GM23338 (cell line): ENCODE measurements at regions not wholly inside any gene's neighbourhood (a gene's known extent, or its start where the extent isn't known, plus 50 kb on each side); places are given as distances from the start of the nearest gene placed in this dataset.

Source experiments
- CREB1 ChIP-seq: fragments of 250-450 bp; sonication (Bioruptor Pico); IDR thresholded peaks from 2 replicates; pipeline ENCODE4 v1.5.0; 2020; ENCODE audit warnings: low read depth, mild to moderate bottlenecking, moderate library complexity
- CTCF ChIP-seq, 2 experiments: fragments of 200-600 bp in 1 of 2; sonication (generic) in 1 of 2; conservative IDR thresholded peaks; 2 replicates each; pipeline versions ENCODE4 v1.5.1 to v1.6.1; 2016 to 2017; ENCODE audit warnings: antibody characterized with exemption in 2 of 2, low read depth in 2 of 2, mild to moderate bottlenecking in 2 of 2, moderate library complexity in 1 of 2
- ETS1 ChIP-seq: IDR thresholded peaks from 2 replicates; pipeline ENCODE4 v1.6.1; 2016; ENCODE audit warnings: antibody characterized with exemption
- EZH2 ChIP-seq: fragments of 200-600 bp; sonication (generic); IDR thresholded peaks from one replicate; pipeline ENCODE4 v1.8.0; 2017; ENCODE audit warnings: antibody characterized with exemption, mild to moderate bottlenecking, low read depth; ENCODE audit not compliant: unreplicated experiment
- EZH2phosphoT487 ChIP-seq: fragments of 200-600 bp; sonication (generic); IDR thresholded peaks from one replicate; pipeline ENCODE4 v1.8.1; 2018; ENCODE audit warnings: antibody characterized with exemption; ENCODE audit not compliant: unreplicated experiment
- JUNB ChIP-seq: IDR thresholded peaks from one replicate; pipeline ENCODE4 v1.6.1; 2016; ENCODE audit warnings: antibody characterized with exemption; ENCODE audit not compliant: unreplicated experiment
- POLR2AphosphoS5 ChIP-seq: IDR thresholded peaks from 2 replicates; pipeline ENCODE4 v1.6.1; 2016; ENCODE audit warnings: antibody characterized with exemption, low read depth
- REST ChIP-seq: IDR thresholded peaks from one replicate; pipeline ENCODE4 v1.6.1; 2018; ENCODE audit warnings: antibody characterized with exemption; ENCODE audit not compliant: unreplicated experiment
- ZNF114 ChIP-seq: fragments of 250-450 bp; sonication (Bioruptor Pico); IDR thresholded peaks from 2 replicates; pipeline ENCODE4 v1.5.0; 2020; ENCODE audit warnings: mild to moderate bottlenecking, moderate library complexity
- ZNF331 ChIP-seq: fragments of 250-450 bp; sonication (Bioruptor Pico); IDR thresholded peaks from 2 replicates; pipeline ENCODE4 v1.5.0; 2020; ENCODE audit warnings: low read depth, mild to moderate bottlenecking, moderate library complexity
- ZNF462 ChIP-seq: fragments of 250-450 bp; sonication (Bioruptor Pico); IDR thresholded peaks from 2 replicates; pipeline ENCODE4 v1.5.0; 2020; ENCODE audit warnings: mild to moderate bottlenecking, moderate library complexity

GRCh38 chr5:167971706-167972105 is 319.7 kb upstream of the WWC1 start:
- TF ChIP-seq POLR2AphosphoS5 (no peak), EZH2 (no peak), CTCF (conservative IDR thresholded peaks at IDR 0.05; ENCODE audit: low read depth in 2 of 2) (no peak), EZH2phosphoT487 (no peak), REST (no peak), CREB1 (CRISPR knock-in tag) (no peak), ZNF331 (CRISPR knock-in tag) (no peak), ZNF462 (CRISPR knock-in tag) (no peak), ETS1 (no peak), ZNF114 (CRISPR knock-in tag) (no peak), JUNB (no peak)
